ENCODE measurements at regions not wholly inside any gene's neighbourhood (a gene's known extent, or its start where the extent isn't known, plus 50 kb on each side); places are given as distances from the start of the nearest gene placed in this dataset.

DNA sequence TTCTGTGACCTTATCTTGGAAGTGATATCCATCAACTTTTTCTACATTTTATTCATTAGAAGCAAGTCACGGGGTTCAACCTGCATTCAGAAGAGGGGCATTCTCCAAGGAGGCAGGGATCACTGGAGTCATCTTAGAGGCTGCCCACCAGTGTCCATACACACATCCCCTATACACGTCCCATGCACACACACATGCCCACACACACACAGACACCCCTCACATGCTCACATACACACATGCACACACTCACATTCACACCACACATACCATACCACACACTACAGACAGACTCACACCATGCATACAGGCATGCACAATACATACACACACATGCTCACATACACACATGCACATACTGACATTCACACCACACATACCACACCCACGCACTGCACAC lies 884.7 kb downstream of the TBC1D22A start:
- no peak for DNase-seq

DNA sequence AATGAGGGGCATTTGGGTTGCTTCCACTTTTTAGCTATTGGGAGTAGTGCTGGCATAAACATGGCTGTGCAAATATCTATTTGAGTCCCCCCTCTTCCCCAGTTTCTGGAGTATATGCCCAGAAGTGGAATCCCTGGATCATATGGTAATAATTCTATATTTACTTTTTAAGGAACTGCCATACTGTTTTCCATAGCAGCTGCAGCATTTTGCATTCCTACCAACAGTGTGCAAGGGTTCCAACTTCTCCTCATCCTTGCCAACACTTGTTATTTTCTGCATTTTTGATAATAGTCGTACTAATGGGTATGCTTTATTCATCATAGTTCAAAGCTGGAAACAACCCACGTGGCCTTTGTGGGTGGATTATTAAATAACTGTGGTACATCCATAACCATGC lies 883.5 kb downstream of the TBC1D22A start:
- no peak for DNase-seq

DNA sequence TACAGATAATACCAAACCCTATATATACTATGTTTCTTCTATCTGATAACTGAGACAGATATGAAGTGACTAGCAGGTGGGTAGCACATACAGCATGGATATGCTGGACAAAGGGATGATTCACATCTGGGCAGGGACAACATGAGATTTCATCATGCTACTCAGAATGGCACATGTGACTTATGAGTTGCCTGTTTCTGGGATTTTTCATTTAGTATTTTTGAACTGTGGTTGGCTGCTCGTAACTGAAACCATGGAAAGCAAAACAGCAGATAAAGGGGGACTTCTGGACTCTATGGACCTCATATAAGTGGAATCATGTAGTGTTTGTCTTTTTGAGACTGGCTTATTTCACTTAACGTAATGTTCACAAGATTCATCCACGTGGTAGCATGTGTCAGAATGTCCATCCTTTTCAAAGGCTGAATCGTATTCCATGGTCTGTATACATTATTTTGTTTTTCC lies 883.0 kb downstream of the TBC1D22A start:
- DNase-seq, result no peak

DNA sequence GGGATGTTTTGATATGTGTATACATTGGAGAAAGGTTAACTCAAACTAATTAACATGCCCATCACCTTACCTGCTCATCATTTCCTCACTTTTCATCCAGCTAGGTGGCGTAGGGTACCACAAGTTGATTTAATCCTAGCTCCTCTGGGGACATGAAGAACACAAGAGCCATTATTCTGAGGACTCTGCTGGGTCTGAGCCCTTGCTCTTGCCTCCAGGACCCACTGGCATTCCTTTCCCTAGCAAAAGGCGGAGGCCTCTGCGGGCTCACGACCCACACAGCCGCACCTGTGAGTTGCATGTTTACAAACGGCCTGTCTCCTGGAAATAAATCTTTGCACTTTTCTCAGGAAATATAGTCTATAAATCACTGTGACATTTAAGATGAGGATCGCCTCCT lies 871.9 kb downstream of the TBC1D22A start:
- DNase-seq, result no peak

DNA sequence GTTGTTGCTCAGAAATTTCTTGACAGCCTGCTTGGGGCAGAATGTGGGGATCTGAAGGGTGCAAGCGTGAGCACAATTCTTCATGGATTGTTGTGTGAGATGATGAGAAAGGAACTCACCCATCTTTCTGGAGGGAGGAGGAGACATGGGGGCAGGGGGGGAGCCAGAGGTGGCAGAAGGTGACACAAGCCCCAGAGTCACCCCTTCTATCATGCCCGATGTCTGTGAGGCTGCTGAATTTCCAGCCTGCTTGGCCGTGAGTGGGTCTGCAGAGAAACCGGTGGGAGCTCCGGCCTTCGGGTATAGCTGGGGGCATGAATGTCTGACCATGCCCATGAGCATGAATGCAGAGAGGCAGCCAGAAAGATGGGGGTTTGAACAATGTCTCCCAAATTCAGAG lies 870.7 kb downstream of the TBC1D22A start:
- no peak for DNase-seq

DNA sequence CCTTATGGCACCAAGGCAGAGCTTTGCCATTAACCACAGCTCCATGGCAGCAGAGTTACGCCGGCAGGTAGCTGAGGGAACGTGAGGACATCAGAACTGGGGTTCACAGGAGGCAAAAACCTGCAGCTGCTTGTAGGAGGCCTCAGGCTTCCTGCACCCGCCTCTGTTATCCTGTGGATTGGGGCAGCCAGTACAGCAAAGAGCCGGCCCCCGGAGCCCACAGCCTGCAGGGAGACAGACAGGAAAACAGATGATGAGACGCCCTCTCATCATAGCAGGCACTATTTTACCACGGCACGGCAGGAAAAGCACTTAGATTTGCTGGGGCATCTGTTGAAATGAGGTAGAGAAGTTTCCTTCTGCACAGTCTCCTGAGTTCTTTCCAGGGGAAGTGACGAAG lies 870.3 kb downstream of the TBC1D22A start:
- DNase-seq, result no peak

DNA sequence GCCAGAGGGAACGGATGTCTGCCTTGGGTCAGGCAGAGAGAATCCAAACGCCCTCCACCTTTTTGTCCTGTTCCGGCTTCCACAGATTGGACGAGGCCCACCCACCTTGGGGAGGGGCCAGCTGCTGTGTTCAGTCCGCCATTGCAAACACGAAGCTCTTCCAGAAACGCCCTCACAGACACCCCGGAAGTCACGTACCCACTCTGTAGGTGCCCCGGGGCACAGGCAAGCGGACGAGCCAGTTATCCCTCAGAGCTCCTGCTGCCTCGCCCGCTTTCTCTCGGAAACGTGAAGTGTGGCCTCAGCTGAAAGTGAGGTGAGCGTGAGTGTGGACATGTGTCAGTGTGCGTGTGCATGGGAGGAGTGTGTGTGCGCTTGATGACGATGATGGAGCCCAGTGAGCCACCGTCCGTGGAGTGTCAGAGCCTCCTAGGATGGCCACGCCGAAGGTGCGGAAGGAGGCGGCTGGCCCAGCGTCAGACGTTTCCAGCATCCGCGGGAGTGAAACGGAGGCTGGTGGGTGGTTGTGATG lies 869.2 kb downstream of the TBC1D22A start:
- DNase-seq, result no peak

DNA sequence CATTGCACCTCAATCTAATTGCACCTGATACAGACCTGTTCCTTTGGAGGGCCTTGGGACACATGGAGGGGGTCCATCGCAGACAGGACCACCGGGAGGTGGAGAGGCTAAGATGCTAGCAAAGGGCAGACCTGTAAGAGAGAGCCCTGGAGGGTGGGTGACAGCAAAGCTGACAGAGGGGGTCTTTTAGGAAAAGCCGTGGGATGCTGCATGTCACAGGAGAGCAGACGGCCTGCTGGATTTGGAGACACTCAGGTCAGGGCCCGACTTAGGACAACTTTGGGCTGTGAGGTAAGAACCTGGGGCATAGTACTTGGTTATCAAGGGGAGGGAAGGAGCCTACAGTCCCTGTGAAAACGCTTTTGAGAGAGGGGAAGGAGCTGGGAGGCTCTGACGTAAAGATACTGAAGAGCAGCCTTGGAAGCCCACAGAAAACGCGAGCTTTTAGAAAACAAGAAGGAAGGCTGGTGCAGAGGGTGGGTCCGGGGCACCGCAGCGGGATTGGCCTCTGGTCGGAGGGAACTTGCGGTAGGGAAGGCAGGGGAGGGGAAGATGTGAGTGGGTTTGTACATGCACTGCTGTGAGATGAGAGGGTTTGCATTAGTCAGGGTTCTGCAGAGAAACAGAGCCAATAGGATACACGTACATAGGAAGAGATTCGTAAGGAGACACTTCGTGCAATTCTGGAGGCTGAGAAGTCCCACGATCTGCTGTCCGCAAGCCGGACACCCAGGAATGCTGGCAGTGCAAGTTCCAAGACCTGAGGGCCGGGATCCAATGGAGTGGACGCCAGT lies 868.5 kb downstream of the TBC1D22A start:
- DNase-seq, result no peak

DNA sequence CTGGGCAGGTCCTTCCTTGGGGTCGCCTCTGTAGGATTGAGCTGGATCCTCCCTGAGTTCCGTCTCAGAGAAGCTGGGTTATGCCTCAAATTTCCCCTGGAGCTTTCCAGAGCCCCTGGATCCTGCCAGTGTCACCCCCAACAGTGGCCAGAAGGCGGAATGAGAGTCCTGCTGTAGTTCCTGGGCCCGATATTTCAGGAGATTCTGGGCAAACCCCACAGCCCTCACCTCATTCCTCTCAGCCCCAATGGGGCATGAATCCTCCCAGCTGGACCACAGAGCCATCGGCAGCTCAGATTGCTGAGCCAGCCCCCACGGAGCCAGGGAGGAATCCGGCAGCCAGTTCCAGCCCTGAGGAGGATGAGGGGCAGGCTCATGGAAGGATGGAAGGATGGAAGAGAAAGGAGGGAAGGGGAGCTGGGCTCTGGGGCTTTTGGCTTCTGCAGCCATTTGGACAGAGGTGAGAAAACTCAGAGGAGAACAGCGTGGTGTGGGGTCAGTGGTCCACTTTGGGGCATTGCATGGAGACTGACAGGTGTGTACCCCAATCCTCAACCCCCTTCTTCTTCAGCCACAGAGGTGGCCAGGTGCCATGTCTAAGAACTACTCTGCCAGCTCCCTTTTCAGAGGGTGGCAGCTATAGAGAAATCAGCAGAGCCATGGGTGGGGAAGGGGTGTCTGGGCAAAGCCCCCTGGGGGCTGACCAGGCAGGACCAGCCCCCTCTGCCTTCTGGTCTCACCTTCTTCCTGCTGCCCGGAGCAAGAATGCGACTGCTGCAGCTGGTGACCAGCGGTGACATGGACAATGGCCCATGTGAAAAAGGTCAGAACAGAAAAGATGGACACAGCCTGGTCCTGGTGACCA lies 867.6 kb downstream of the TBC1D22A start:
- no peak for DNase-seq

DNA sequence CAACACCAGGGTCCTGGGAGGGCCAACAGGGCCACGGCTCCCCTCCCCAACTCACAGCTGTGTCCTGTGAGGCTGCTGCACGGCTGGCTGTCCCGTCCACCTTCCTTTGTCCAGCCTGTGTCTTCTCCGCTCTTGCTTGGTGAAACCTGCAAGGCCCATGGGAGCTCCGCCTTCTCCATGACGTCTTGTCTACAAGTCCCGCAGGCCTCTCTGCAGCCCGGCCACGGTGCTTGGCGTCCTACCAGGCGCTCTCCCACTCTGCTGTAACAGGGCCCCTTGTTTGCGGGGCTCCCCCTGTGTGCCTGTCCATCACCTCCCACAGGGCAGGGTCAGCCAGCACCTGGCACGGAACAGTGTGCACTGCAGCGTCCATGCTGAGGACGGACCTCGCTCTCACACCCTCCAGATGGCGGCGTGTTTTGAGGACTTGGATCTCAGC lies 866.8 kb downstream of the TBC1D22A start:
- no peak for DNase-seq

DNA sequence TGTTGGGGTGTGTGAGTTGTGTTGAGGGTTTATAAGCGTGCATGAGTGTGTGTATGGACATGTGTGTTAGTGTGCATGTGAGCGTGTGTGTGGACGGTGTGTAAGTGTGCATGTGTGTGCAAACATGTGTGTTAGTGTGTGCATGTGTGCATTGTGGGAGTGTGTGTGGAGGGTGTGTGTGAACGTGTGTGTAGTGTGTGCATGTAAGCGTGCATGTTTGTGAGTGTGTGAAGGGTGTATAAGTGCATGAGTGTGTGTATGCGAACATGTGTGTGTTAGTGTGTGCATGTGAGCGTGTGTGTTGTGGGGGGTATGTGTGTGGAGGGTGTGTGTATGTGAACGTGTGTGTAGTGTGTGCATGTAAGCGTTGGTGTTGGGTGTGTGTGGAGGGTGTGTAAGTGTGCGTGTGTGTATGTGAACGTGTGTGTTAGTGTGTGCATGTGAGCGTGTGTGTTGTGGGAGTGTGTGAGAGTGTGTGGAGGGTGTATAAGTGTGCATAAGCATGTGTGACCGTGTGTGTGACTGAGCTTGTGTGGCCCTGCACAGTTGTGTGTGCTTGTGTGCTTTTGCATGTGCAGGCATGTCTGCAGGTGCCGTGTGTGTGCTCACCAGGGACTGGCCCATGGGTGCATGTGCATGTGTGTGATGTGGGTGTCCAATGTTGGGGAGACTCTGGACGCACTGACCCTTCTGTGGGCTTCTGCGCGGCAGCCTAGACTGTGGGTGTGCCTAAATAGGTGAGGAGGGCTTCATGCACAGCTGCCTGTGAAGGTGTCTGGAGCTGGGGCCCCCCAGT lies 866.2 kb downstream of the TBC1D22A start:
- no peak for DNase-seq

DNA sequence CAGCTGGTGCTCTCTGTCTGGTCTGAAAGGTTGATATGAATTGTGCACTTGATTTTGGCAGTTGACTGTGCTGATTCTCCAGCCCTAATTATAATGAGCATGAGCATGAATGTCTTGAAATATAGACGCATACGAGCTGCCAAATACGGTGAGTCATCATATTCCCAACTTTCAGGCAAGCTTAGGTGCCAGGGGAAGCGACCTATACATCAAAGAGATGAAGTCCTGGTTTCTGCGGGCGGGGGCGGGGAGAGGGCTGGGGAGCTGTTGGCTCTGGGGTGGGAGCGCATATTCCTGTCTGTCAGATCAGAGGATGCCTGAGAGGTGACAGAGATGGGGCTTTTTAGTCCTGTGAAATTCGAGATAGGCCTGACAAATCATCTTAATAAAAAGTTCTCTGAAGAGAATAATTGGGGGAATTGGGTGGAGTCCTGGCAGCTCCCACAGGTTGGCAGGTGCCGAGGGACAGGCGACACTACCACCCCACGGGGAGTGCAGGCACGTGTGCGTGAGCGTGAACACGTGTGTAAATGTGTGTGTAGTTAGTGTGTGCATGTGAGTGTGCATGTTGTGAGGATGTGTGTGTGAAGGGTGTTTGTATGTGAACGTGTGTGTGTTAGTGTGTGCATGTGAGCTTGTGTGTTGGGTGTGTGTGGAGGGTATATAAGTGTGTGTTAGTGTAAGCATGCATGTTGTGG lies 865.3 kb downstream of the TBC1D22A start:
- DNase-seq, result no peak

DNA sequence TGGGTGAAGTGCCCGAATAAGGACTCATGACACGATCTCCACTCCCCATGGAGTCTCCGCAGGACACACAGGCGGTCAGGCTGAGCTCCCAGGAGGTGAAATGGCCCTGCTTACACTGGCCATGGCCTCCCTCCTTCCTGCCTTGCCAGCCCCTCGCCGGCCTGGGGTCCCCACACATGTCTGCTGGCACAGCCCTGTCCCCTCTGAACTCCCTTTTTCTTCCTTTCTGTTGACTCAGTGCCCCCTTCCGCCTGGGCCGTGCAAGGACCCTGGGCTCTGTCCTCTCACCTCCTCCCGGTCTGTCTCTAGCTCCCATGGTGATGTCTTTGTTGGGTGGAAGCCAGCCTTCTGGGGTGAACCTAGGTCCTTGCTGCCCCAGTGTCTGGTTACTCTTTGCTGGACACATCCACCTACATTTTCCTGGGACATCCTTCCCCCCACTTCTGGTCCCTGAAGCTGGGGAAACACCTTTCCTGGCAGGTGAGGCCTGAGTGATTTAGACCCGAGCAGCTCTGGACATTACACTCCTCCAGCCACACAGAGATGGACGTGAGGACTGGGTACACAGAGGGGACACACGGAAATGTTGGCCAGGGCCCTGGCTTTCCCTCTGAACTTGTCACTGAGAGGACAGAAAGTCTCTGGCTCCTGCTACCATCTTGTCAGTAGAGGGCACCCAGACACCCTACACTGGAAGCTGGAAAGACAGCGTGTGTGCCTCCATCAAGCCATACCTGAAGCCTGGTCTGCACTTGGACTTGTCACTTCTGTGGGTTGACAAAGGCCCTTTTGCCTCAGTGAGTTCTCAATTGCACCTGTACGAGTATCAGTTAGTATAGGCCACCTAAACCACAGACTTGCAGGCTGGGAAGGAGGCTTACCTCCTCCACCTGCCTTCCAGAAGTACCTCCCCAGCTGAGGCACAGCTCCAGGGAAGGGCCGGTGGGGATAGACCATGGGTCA lies 864.3 kb downstream of the TBC1D22A start:
- no peak for DNase-seq

DNA sequence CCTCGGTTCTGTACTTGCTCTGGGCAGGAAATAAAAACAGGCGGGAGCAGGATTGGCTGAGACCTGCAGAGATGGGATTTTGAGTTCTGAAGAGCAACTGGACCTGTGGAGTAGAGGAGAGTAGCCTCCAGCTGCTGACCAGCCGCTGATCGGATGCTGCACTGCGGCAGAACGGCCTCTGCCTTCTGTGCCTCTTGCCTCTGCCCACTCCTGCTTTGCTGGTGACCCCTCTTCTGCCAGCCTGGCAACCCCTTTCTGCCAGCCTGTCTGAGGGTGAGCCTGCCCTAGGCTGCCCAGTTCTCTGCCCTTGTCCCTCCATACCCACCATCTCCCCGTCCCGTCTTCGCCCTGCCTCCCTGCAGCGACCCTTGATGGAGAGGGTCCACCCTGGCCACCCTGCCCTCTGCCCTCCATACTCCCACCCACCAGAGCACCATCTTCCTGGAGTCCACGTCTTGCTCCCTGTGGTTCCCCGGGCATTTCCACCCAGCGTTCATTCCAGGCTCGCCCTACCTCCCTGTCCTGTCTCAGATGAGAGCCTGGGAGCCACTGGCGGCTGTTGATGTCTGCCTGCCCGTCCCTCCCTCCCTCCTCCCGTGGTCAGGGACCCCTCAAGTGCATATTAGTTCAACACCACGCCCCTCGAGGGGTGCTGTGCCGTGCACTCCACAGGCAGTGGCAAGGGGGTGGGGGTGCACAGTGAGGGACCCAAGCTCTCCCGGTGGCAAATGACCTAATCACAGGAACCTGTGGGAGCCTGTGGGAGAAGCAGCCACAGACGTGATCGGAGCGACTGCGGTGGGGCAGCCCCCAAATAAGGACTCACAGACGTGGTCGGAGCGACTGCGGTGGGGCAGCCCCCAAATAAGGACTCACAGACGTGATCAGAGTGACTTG lies 863.3 kb downstream of the TBC1D22A start:
- DNase-seq, result no peak

DNA sequence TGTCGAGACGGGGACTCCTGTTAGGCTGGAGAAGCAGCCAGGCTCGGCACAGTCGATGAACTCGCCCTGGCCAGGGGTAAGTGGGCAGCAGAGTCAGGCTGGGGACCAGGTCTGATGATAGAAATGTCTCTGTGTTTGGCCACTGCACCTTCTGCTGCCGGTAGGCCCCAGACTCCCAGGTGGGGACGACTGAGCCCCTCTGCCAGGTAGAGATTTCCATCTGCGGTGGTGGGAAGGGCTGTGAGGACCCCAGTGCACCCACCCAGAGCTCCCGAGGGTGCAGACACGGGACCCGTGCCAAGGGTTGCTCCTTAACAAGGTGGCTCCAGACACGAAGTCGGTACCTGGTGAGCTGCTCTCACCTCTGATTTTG lies 862.5 kb downstream of the TBC1D22A start:
- DNase-seq, result no peak

DNA sequence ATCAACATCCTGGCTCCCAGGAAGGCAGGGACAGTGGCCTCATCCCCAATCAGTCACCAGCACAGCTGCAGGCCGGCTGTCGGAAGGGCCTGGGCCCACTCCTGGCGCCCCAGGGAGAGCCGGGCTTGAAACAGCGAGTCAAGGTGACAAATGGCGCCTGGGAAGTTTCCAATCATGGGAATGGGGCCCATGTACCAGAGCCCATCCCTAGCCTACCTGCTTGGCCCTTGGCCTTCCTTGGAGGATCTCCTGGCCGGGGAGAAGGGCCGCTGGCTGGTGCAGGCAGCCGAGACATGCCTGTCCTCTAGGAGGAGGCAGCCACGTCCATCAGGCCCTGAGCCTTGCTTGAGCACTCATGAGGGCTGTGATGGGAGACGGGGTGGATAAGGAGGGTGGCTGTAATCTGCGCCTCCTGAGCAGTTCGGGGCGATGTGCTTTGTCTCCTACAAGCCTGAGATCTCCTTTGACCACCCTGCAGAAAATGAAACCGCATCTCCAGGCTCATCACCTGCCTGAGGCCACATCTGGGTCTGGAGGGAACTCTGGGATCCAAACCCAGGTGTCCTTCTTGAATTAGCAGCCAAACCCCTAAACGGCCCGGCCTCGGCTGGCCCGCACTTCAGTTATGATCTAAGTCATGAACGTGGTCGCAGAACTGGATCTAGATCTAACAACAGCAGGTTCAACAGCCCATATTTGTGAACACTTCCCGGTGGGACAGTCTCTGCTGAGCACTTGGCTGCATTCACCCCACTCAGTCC lies 862.0 kb downstream of the TBC1D22A start:
- DNase-seq, result no peak

DNA sequence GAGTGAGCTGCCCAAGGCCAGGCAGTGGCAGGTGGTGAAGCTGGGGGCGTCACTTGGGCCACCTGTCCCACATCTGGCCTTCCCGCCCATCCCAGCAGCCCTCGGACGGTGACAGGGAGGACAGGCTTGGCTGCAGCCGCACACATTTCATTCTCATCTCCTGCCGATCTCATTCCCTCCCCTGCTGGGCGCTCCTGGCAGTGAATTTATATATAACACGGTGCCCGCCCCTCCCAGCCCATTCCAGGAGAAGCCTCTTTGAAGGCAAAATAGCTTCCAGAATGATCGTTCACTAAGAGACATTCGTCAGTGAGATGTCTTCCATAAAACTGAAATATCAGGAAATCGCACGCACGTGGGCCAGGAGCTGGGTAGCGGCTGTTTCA lies 861.3 kb downstream of the TBC1D22A start:
- no peak for DNase-seq

DNA sequence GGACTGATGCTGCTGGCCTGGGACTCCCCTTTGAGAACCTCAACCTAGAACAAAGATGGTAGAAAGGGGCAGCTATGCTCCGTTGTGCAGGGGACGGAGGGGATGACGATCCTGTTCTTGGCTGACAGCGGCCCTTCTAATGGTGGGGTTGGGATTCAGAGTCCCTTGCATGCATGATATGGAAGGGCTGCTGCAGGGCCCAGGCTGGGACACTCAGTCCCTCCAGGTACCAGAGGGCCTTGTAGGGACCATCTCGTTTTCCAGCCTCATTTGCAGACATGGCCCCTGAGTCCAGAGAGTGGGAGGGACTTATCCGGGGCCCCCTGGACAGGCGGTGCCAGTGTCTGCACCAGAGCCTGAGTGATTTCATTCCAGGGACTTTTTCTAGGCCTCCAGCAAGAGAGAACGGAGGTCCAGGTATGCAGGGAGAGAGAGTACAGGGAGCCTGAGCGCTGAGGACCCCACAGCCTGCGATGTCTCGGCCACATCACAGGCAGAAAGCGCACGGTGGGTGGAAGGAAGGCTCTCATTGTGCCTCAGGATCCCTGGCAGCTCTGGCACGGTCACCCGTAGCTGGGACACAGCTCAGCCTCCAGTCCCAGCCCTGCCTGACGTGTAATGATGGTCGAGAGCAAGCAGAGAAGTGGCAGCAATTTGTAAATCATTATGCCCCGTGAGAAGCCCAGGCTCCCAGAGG lies 860.8 kb downstream of the TBC1D22A start:
- no peak for DNase-seq
